HCT116 (cell line): ENCODE measurements at regions not wholly inside any gene's neighbourhood (a gene's known extent, or its start where the extent isn't known, plus 50 kb on each side); places are given as distances from the start of the nearest gene placed in this dataset.

Experiments
- ATAC-seq: fragments of 200-7000 bp; cut with Tn5 transposase; 2 replicates; pipeline ENCODE4 v1.9.1; 2020; ENCODE audit warnings: mild to moderate bottlenecking, moderate library complexity
- BruUV-seq: library from RNA; stranded (reverse); fragments of 400-500 nt; replicated peaks from 2 replicates; lab custom pipeline; 2021; lab: Mats Ljungman, UMichigan
- CTCF ChIA-PET: fragments of 300-600 bp; sonication (Branson Sonifier 250); formaldehyde crosslinking; loops from one replicate; lab custom pipeline; 2021; ENCODE audit warnings: antibody characterized with exemption; lab: Charles Lee
- POLR2A ChIA-PET: fragments of 300-600, 350-600 bp; sonication (Branson Sonifier 250); formaldehyde crosslinking; loops from one replicate; lab custom pipeline; 2021; ENCODE audit warnings: antibody characterized with exemption; lab: Charles Lee
- RAD21 ChIA-PET, 2 experiments: fragments of 300-600 bp; sonication (Branson Sonifier 250); formaldehyde crosslinking; loops; one replicate each; lab custom pipeline; 2023; ENCODE audit warnings: low total read pairs in 2 of 2; ENCODE audit not compliant: uncharacterized antibody in 2 of 2, unreplicated experiment in 2 of 2, low non-redundant PET in 1 of 2; lab: Charles Lee
- DNase-seq: peaks from one replicate; pipeline ENCODE4 v3.0.0-alpha.2; 2010; ENCODE audit warnings: low read depth, low spot score
- H2AFZ ChIP-seq: fragments of 200-600 bp; shearing (Covaris generic), sonication (generic); 2 replicates; pipeline ENCODE4 v1.6.1; 2017; ENCODE audit warnings: low read depth, mixed run types, mixed read lengths, antibody characterized with exemption, low read length; ENCODE audit not compliant: poor library complexity, severe bottlenecking
- H3K27ac ChIP-seq: 2 replicates; pipeline ENCODE4 v1.5.1; 2012; ENCODE audit warnings: low read depth, low read length
- H3K27me3 ChIP-seq: fragments of 200-600 bp; sonication (generic); 2 replicates; pipeline ENCODE4 v1.6.1; 2016; ENCODE audit warnings: mixed run types, low read length, mixed read lengths; ENCODE audit not compliant: insufficient read depth
- H3K36me3 ChIP-seq, 2 experiments: fragments of 200-500 bp in 1 of 2; fragments of 200-600 bp in 1 of 2; sonication (Bioruptor generic) in 1 of 2; sonication (generic) in 1 of 2; 2 replicates each; pipeline versions ENCODE4 v1.5.1 to v1.6.1; 2014 to 2016; ENCODE audit warnings: low read length in 2 of 2, inconsistent platforms in 1 of 2, mixed read lengths in 1 of 2, mixed run types in 1 of 2; ENCODE audit not compliant: insufficient read depth in 2 of 2, control insufficient read depth in 1 of 2
- H3K4me1 ChIP-seq, 2 experiments: fragments of 200-600 bp in 1 of 2; sonication (generic) in 1 of 2; 2 replicates each; pipeline versions ENCODE4 v1.5.1 to v1.6.1; 2012 to 2017; ENCODE audit warnings: low read length in 2 of 2, inconsistent platforms in 1 of 2, mild to moderate bottlenecking in 1 of 2, mixed read lengths in 1 of 2, mixed run types in 1 of 2, moderate library complexity in 1 of 2; ENCODE audit not compliant: insufficient read depth in 2 of 2, control insufficient read depth in 1 of 2
- H3K4me2 ChIP-seq: fragments of 200-600 bp; sonication (generic); 2 replicates; pipeline ENCODE4 v1.6.1; 2017; ENCODE audit warnings: mixed run types, low read length, mixed read lengths
- H3K4me3 ChIP-seq, 2 experiments: fragments of 200-600 bp in 1 of 2; sonication (generic) in 1 of 2; replicated peaks in 1 of 2; 2 replicates each; pipeline ENCODE4 v1.5.1; 2011 to 2016; ENCODE audit warnings: low read length in 2 of 2, control low read depth in 1 of 2, low read depth in 1 of 2, mild to moderate bottlenecking in 1 of 2, mixed read lengths in 1 of 2, mixed run types in 1 of 2
- H3K79me2 ChIP-seq: fragments of 200-600 bp; sonication (generic); 2 replicates; pipeline ENCODE4 v1.6.1; 2017; ENCODE audit warnings: mild to moderate bottlenecking, mixed run types, low read length, moderate library complexity, mixed read lengths; ENCODE audit not compliant: insufficient read depth
- H3K9ac ChIP-seq: fragments of 200-600 bp; sonication (generic); 2 replicates; pipeline ENCODE4 v1.6.1; 2016; ENCODE audit warnings: low read length, mixed read lengths
- H3K9me2 ChIP-seq: fragments of 200-600 bp; sonication (generic), shearing (Covaris generic); 2 replicates; pipeline ENCODE4 v1.6.1; 2017; ENCODE audit warnings: mixed run types, mild to moderate bottlenecking, moderate library complexity; ENCODE audit not compliant: insufficient read depth
- H3K9me3 ChIP-seq, 2 experiments: fragments of 200-500 bp in 1 of 2; fragments of 200-600 bp in 1 of 2; sonication (Bioruptor generic) in 1 of 2; sonication (generic) in 1 of 2; 2 replicates each; pipeline ENCODE4 v1.6.1; 2014 to 2017; ENCODE audit warnings: low read length in 2 of 2, mixed read lengths in 2 of 2, inconsistent platforms in 1 of 2, low read depth in 1 of 2, mild to moderate bottlenecking in 1 of 2, mixed run types in 1 of 2, moderate library complexity in 1 of 2; ENCODE audit not compliant: control insufficient read depth in 1 of 2, insufficient read depth in 1 of 2
- H4K20me1 ChIP-seq: fragments of 200-600 bp; sonication (generic), shearing (Covaris generic); 2 replicates; pipeline ENCODE4 v1.6.1; 2017; ENCODE audit warnings: mixed run types, mild to moderate bottlenecking, moderate library complexity; ENCODE audit not compliant: insufficient read depth
- CBX3 ChIP-seq: IDR thresholded peaks from 2 replicates; pipeline ENCODE4 v1.6.1; 2012; ENCODE audit warnings: low read depth
- CEBPB ChIP-seq: IDR thresholded peaks from 2 replicates; pipeline ENCODE4 v1.6.1; 2012; ENCODE audit warnings: low read depth
- ELF1 ChIP-seq: IDR thresholded peaks from 2 replicates; pipeline ENCODE4 v1.6.1; 2012; ENCODE audit warnings: low read depth, borderline replicate concordance
- EZH2 ChIP-seq: fragments of 200-600 bp; sonication (generic); IDR thresholded peaks from 2 replicates; pipeline ENCODE4 v1.6.1; 2017; ENCODE audit warnings: antibody characterized with exemption, mixed run types
- JUND ChIP-seq: IDR thresholded peaks from 2 replicates; pipeline ENCODE4 v1.6.1; 2012
- POLR2A ChIP-seq: IDR thresholded peaks from 2 replicates; pipeline ENCODE4 v1.7.0; 2011; ENCODE audit warnings: borderline replicate concordance; ENCODE audit not compliant: insufficient read depth, insufficient read length; ENCODE audit errors: extremely low read depth
- RAD21 ChIP-seq: IDR thresholded peaks from 2 replicates; pipeline ENCODE4 v1.6.1; 2012; ENCODE audit warnings: low read depth, mild to moderate bottlenecking
- SIN3A ChIP-seq: IDR thresholded peaks from 2 replicates; pipeline ENCODE4 v1.6.1; 2012; ENCODE audit warnings: low read depth
- ZFX ChIP-seq: fragments of 450-650 bp; IDR thresholded peaks from 2 replicates; pipeline ENCODE4 v1.6.1; 2017
- intact Hi-C: fragments of 100-400 bp; cut with micrococcal nuclease; formaldehyde crosslinking; loops from 2 replicates; pipeline ENCODE4 v1.10.0; 2022
- TF ChIP-seq, protein P1 (sequence below): IDR thresholded peaks from 2 replicates; pipeline ENCODE4 v1.6.1; 2012
- TF ChIP-seq, protein P2 (sequence below), 3 experiments: fragments of 200-600 bp in 1 of 3; sonication (generic) in 1 of 3; IDR thresholded peaks in 2 of 3; conservative IDR thresholded peaks in 1 of 3; 2 replicates each; pipeline ENCODE4 v1.5.1; 2012 to 2017; ENCODE audit warnings: low read depth in 2 of 3, low read length in 2 of 3, antibody characterized with exemption in 1 of 3, borderline replicate concordance in 1 of 3, control low read depth in 1 of 3, mild to moderate bottlenecking in 1 of 3, mixed read lengths in 1 of 3, mixed run types in 1 of 3, moderate library complexity in 1 of 3; ENCODE audit not compliant: insufficient read depth in 1 of 3
- TF ChIP-seq, protein P3 (sequence below): IDR thresholded peaks from 2 replicates; pipeline ENCODE4 v1.6.1; 2012
- TF ChIP-seq, protein P4 (sequence below): IDR thresholded peaks from 2 replicates; pipeline ENCODE4 v1.6.1; 2012; ENCODE audit warnings: low read depth
- TF ChIP-seq, protein P5 (sequence below): IDR thresholded peaks from 2 replicates; pipeline ENCODE4 v1.6.1; 2011; ENCODE audit warnings: mild to moderate bottlenecking, low read length, moderate library complexity; ENCODE audit not compliant: insufficient replicate concordance; ENCODE audit errors: extremely low read depth

DNA sequence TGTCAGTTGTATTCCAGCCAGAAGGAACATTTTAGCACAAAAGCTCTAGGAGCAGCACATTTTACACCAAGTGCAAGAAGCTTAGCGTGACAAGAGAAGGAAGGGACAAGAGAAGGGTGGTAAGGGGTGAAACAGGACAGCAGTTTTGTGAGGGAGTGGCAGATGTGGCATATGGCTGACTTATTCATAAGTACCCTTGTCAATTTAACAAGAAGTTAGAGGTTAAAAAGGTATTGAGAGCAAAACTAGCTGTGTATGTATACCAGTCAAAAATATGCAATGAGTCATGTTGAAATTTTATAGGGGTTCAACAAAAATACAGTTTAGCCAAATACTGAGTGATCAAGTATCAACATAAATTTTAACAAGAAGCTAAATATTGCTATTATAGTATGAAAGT lies 561.5 kb upstream of the POT1 start:
- ChIA-PET CTCF (no interaction called here), POLR2A (no interaction called here), RAD21 (no interaction called here)
- Histone ChIP-seq H3K27ac (no peak overlapping the region), H3K9me3 (no peaks in the 10 kb centered on the region), H3K27me3 (no peaks in the 10 kb centered on the region), H3K4me1 (no peaks in the 10 kb centered on the region), H3K4me2 (no peak overlapping the region), H3K9ac (no peak overlapping the region), H3K79me2 (no peaks in the 10 kb centered on the region), H2AFZ (no peak overlapping the region), H4K20me1 (no peaks in the 10 kb centered on the region), H3K36me3 (no peaks in the 10 kb centered on the region), H3K4me3 (no peak overlapping the region), H3K9me2 (no peaks in the 10 kb centered on the region)
- ATAC-seq: no peak
- no peak for TF ChIP-seq ELF1
- DNase-seq: no peak
- intact Hi-C loops: no loop called here
- no TSS peak for BruUV-seq

DNA sequence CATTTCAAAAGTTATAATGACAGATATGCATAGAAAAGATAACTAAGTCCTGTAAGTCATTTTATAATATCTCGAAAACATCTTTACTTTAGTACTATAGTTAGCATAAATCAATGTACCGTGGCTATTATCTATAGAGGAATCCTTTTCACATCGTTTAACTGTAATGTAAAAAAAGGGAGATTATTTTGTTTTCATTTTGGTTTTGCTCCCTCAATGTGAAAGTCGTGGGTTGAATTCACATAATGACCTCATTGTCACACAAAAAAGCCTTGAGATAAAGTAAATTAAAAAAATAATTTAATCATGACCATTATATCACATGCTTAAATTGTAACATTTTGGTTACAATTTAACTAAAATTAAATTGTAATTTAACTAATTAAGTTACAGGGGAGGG lies 560.5 kb upstream of the POT1 start:
- no peak for ATAC-seq
- no TSS peak for BruUV-seq
- no peak for DNase-seq
- H3K9ac ChIP-seq: no peak overlapping the region
- no peaks in the 10 kb centered on the region for H3K9me3 ChIP-seq
- no peaks in the 10 kb centered on the region for H3K27me3 ChIP-seq
- ChIA-PET RAD21 (no interaction called here), POLR2A (no interaction called here), CTCF (no interaction called here)
- H3K4me1 ChIP-seq: no peaks in the 10 kb centered on the region
- intact Hi-C loops: no loop called here
- no peak overlapping the region for H3K4me3 ChIP-seq
- no peaks in the 10 kb centered on the region for H3K79me2 ChIP-seq
- H3K27ac ChIP-seq: no peak overlapping the region
- no peak overlapping the region for H2AFZ ChIP-seq
- H3K36me3 ChIP-seq: no peaks in the 10 kb centered on the region
- no peak overlapping the region for H3K4me2 ChIP-seq
- H3K9me2 ChIP-seq: no peaks in the 10 kb centered on the region
- H4K20me1 ChIP-seq: no peaks in the 10 kb centered on the region
- no peak for TF ChIP-seq JUND
- TF ChIP-seq, protein P1, sequence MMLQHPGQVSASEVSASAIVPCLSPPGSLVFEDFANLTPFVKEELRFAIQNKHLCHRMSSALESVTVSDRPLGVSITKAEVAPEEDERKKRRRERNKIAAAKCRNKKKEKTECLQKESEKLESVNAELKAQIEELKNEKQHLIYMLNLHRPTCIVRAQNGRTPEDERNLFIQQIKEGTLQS: no peak
- no peak for TF ChIP-seq RAD21
- TF ChIP-seq, protein P2, sequence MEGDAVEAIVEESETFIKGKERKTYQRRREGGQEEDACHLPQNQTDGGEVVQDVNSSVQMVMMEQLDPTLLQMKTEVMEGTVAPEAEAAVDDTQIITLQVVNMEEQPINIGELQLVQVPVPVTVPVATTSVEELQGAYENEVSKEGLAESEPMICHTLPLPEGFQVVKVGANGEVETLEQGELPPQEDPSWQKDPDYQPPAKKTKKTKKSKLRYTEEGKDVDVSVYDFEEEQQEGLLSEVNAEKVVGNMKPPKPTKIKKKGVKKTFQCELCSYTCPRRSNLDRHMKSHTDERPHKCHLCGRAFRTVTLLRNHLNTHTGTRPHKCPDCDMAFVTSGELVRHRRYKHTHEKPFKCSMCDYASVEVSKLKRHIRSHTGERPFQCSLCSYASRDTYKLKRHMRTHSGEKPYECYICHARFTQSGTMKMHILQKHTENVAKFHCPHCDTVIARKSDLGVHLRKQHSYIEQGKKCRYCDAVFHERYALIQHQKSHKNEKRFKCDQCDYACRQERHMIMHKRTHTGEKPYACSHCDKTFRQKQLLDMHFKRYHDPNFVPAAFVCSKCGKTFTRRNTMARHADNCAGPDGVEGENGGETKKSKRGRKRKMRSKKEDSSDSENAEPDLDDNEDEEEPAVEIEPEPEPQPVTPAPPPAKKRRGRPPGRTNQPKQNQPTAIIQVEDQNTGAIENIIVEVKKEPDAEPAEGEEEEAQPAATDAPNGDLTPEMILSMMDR (IDR thresholded peaks at IDR 0.05 in 2 of 3, conservative IDR thresholded peaks at IDR 0.05 in 1 of 3; ENCODE audit: borderline replicate concordance in 1 of 3, insufficient read depth in 1 of 3, low read depth in 2 of 3, low read length in 2 of 3): no peak
- TF ChIP-seq SIN3A: no peak
- TF ChIP-seq ZFX: no peak
- TF ChIP-seq CEBPB: no peak
- no peak for TF ChIP-seq EZH2
- TF ChIP-seq, protein P3, sequence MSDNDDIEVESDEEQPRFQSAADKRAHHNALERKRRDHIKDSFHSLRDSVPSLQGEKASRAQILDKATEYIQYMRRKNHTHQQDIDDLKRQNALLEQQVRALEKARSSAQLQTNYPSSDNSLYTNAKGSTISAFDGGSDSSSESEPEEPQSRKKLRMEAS: no peak
- TF ChIP-seq, protein P4, sequence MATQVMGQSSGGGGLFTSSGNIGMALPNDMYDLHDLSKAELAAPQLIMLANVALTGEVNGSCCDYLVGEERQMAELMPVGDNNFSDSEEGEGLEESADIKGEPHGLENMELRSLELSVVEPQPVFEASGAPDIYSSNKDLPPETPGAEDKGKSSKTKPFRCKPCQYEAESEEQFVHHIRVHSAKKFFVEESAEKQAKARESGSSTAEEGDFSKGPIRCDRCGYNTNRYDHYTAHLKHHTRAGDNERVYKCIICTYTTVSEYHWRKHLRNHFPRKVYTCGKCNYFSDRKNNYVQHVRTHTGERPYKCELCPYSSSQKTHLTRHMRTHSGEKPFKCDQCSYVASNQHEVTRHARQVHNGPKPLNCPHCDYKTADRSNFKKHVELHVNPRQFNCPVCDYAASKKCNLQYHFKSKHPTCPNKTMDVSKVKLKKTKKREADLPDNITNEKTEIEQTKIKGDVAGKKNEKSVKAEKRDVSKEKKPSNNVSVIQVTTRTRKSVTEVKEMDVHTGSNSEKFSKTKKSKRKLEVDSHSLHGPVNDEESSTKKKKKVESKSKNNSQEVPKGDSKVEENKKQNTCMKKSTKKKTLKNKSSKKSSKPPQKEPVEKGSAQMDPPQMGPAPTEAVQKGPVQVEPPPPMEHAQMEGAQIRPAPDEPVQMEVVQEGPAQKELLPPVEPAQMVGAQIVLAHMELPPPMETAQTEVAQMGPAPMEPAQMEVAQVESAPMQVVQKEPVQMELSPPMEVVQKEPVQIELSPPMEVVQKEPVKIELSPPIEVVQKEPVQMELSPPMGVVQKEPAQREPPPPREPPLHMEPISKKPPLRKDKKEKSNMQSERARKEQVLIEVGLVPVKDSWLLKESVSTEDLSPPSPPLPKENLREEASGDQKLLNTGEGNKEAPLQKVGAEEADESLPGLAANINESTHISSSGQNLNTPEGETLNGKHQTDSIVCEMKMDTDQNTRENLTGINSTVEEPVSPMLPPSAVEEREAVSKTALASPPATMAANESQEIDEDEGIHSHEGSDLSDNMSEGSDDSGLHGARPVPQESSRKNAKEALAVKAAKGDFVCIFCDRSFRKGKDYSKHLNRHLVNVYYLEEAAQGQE: no peak
- no peak for TF ChIP-seq ELF1
- TF ChIP-seq CBX3: no peak
- TF ChIP-seq, protein P5, sequence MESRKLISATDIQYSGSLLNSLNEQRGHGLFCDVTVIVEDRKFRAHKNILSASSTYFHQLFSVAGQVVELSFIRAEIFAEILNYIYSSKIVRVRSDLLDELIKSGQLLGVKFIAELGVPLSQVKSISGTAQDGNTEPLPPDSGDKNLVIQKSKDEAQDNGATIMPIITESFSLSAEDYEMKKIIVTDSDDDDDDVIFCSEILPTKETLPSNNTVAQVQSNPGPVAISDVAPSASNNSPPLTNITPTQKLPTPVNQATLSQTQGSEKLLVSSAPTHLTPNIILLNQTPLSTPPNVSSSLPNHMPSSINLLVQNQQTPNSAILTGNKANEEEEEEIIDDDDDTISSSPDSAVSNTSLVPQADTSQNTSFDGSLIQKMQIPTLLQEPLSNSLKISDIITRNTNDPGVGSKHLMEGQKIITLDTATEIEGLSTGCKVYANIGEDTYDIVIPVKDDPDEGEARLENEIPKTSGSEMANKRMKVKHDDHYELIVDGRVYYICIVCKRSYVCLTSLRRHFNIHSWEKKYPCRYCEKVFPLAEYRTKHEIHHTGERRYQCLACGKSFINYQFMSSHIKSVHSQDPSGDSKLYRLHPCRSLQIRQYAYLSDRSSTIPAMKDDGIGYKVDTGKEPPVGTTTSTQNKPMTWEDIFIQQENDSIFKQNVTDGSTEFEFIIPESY: no peak
- no peak for TF ChIP-seq POLR2A
